ENCODE measurements at regions not wholly inside any gene's neighbourhood (a gene's known extent, or its start where the extent isn't known, plus 50 kb on each side); places are given as distances from the start of the nearest gene placed in this dataset.
"Not testable (repeated sequence)": the region's sequence is repeated elsewhere in the genome, so short reads cannot be mapped to it uniquely, and the experiment has no call there.

DNA sequence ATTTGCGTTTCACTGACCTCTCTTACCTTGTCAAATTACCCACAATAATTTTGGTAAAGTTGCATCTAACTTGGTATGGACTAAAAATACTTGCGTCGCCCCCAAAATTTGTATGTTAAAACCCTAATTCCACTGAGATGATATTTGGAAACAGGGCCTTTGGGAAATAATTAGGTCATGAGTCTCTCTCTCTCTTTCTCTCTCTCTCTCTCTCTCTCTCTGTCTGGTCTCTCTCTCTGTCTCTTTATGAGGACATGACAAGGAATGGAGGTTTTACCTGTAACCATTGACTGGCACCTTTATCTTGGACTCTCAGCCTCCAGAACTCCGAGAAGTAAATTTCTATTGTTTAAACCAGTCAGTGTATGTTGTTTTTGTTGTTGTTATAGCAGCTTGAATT is 111.5 kb upstream of the BDP1 start:
- DNase-seq: not testable (repeated sequence)

DNA sequence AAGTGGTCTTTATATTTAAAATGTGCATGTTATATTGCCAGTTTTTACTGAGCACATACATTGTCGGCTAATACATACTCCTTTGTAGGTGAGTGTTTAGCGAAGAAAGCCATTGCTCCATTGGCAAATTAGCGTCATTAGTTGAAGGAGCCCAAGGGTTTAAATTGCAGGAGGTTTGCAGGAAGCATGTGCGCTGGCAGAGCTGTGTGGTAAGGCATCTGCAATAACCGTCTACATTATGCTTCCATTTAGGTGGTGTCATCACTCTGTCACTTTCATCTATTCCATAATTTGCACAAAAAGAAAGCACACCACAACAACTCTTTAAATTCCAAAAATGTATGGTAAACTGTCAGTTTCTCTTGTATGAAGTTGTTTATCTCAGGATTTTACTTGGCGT is 82.8 kb upstream of the BDP1 start:
- DNase-seq: not testable (repeated sequence)

DNA sequence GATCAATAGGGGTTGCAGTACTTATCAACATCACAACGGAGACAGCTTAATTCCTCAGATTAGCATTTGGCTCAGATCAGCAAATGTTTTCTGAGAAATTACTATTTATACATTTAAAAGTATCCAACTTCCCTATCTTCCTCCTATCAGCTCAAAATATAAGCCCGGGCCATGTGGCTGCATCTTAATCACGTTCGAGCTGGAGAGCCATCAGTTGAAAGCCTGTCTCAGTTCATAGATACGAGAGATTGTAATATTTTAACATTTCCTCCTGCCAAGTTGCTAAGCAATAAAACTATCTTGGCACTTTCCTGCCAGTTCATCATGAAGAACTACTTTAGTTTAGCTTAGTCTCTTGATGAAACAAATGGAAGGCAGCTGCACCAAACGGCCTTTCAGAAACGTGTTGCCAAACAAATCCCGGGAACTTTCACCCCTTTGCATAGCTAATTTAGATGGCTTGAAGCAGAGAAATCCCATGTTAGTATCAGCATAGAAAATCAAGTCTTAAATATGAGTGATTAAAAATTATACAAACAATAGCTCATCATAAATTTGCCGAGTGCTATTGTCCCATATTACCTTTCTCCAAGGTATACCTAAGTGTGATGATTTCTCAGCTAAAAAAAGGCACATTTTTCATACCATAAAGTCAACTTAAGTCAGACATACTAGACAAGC is 82.3 kb upstream of the BDP1 start:
- peak; percentile 23 for DNase-seq

DNA sequence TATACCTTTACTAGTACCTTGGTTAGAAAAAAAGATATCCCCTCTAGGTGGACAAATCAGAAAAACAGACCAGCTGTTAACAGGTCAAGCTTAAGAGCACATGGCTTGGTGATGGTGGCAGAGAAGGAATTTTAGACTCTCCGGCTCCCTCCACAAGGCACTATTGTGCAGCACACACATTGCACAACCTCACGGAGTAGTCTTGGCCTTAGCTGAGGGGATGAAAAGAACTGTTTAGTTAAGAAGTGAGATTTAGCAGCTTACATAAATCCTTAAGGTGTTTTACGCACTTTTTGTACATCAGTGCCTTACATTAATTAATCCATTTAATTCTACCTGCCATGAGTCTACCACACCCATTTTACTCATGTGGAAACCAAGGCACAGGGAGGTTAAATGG is 71.2 kb upstream of the BDP1 start:
- DNase-seq: not testable (repeated sequence)

DNA sequence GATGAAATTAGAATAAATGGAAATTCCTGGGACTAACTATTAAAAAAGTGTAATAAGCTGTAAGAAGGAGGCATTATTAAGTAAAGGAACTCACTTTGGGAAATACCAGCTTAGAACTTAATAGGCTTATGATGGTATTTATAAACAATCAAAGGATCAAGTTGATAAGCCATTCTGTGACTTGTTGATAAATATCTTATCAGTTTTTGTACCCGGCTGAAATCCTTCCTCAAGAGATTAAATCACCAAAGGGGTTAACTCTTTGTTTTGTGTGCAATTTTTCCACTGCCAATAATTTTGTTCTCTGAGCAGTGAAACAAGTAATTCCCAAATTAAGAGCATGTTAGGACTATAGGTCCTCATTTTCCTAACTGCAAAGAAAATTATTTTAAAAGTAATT is 70.7 kb upstream of the BDP1 start:
- peak; percentile 6 for DNase-seq

DNA sequence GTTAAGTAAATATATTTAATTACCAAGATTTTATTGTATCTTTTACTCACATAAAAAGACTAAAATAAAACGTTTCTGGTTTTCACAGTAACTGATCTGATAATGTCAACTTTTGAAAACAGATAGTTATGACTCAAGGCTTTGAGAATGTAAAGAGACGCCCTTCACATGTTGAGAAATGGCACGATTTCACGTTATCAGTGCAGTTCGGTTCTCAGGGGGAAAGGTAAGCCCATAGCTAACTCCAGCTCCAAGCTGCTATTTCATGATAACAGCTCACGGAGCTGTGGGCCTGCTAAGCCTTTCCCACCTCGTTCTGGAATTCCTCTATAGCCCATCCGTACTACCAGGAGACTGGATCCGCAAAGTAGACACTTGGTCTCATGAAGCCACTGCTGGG is 70.2 kb upstream of the BDP1 start:
- DNase-seq: peak; percentile 56

DNA sequence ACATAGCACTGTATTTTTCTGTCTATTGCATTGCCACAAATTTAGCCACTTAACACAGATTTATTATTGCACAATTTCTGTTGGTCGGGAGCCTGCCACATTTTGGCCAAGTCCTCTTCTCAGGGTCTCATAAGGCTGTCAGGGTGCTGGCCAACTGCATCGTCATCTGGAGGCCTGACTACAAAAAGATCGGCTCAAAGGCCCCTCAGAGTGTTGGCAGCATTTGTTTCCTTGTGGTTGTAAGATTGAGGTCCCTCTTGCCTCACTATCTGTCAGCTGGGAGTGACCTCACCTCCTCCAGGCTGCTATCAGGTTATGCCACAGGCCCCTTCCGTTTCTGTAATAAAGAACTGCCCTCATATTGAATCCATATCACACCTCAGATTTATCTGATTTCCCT is 67.3 kb upstream of the BDP1 start:
- DNase-seq: peak; percentile 90

DNA sequence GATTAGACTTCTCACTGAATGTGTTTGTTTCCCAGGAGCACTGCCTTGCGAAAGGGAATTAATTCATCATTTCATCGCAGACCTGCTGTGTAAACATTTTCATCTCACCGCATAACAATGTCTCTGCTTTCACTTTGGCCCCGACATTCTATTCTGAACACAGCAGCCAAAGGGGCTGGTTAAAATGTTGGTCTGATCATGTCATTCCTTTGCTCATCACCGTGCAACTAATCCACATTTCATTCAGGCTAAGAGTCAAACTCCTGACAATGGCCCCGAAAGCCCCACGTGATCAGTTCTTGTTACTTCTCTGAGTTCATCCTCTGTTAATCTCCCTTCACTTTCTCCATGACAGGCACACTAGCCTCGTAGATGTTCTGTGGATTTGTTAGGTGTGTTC is 57.1 kb upstream of the BDP1 start:
- DNase-seq: not testable (repeated sequence)

DNA sequence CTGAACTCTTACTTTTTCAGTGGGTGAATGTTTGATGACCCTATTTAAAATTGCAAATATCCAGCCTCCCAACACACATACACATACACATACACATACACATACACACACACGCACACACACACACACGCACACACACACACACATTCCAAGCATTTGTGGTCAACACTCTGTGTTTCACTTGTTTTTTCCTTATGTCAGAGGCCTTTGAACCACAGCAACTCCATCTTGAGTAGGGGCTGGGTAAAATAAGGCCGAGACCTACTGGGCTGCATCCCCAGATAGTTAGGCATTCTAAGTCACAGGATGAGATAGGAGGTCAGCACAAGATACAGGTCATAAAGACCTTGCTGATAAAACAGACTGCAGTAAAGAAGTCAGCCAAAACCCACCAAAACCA is 56.6 kb upstream of the BDP1 start:
- not testable (repeated sequence) for DNase-seq

DNA sequence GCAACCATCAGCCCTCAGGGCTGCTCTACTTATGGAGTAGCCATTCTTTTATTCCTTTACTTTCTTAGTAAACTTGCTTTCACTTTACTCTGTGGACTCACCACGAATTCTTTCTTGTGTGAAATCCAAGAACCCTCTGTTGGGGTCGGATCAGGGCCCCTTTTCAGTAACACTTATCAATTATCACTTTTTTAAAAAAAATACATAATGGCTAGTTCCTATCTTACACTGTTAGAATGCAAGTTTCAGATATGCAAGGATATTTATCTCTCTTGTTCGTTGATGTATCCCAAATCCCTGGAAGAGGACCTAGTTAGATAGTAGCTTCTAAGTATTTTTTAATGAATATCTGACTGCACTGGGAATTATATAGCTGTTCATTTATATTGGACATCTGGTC is 56.0 kb upstream of the BDP1 start:
- not testable (repeated sequence) for DNase-seq

DNA sequence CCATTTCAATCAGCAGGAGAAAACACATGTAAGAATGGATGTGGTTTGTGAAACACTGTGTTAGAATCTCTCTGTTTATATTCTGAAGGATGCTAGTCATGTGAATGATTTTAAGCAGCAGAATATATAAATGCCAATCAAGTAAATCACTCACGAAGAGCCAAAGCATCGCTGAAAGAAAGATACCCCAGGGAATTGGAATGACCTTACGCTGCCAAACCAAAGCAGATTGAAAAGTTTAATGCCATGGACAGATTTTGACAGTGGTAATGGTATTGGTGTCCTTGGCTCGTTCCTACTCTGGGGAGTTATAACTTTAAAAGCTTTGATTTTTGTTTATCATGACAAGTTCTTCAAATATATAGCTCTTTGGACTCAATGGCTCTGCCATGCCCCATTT is 54.8 kb upstream of the BDP1 start:
- DNase-seq: not testable (repeated sequence)

DNA sequence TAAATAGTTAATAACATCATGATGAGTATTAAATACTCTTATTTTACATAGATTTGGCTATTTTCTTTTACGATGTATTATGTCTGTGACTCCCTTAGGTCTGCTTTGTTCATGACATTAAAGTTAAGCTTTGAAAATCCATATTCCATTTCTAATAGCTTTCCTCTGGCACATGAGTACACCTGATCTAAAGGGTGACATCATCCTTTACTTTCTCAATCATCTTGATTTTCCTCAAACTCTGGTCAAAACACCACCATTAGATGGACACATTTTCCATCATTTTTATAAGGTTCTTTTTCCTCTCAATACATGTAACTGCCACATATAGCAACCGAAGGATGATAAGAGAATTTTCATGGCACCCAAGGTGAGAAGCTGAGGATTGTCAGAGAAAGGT is 54.3 kb upstream of the BDP1 start:
- DNase-seq: not testable (repeated sequence)

DNA sequence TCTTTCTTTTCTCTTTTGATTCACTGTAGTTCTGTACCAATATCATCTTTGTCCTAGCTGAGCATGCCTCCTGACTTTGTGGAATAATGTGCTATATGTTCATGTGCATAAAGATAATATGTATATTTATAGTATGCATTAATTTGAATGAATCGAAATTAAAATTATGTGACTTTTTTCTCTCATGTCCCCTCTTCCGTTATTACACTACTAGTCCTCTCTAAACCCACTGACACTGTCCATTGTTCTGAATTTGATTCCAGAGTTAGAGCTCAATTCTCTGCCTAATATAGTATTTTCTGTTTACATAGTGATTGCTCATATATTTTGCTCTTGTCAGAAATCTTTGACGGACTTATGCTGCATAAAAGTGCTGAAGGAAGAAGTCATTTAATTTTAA is 53.9 kb upstream of the BDP1 start:
- DNase-seq: not testable (repeated sequence)

DNA sequence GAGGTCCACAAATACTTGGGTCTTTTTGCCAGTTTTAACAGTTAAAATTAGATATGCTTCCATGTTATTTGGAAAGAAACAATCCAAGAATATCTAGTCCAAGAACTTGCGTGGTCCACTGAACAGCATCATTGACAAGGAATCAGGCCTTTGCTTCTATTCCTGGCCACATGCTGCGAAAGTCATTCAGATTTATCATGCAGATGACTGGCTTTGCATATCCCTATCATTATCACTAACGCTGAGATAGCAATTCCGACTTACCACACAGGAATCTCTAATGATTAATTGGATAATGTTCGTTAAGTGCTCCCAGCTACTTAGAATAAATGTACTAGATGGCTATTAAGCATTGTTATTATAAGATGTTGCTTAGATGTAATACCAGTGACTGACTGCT is 51.0 kb upstream of the BDP1 start:
- DNase-seq: not testable (repeated sequence)

DNA sequence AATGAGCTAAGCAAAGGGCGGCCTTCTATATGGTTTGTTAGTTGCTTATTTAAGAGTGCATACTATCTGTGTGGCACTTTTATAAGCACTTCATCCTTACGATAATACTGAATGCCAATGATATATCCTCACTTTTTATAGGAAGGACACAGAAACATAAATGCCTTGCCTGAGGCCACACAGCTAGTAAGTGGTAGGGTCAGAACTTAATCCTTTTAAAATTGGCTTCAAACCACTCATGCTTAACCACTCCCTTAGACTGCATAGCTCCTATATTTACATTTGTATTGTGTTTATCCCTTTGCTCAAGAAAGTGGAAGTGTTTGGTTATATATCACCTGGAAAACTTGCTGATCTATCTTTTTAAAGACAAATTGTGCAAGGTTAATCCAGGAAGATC is 50.5 kb upstream of the BDP1 start:
- DNase-seq: not testable (repeated sequence)

Data from hematopoietic multipotent progenitor cell treated with erythropoietin and hydrocortisone succinate and interleukin-3 and kit ligand, for 4 days (in vitro differentiated cells).